ENCODE measurements at regions not wholly inside any gene's neighbourhood (a gene's known extent, or its start where the extent isn't known, plus 50 kb on each side); places are given as distances from the start of the nearest gene placed in this dataset.

DNA sequence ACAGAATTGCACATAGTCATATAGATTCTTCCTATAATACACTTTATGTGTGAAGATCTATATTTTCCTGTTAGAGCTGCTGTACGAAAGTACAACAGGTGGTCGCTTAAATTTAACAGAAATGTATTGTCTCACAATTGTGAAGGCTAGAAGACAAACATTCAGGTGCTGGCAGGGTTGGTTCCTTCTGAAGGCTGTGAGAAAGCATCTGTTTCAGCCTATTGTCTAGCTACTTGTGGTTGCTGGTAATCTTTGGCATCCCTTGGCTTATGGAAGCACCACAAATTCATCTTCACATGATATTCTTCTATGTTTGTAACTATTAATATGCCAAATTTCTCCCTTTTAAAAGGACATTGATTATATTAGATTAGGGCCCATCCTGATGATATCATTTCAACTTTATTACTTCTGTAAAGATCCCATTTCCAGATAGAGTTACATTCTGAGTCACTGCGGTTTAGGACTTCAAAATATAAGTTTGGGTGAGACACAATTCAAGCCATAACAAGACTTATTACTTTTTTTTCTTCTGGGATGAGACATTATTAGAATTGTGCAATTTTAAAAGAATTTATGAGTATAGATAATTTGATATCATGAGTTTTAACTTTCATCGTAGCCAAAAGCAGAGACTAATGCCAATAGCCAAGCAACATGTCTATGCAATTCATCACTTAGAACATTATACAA is 248.1 kb upstream of the BCHE start:
- no peak overlapping the region for H3K4me3 ChIP-seq
- no peak for DNase-seq (ENCODE audit: low spot score)
- intact Hi-C loops (cut with DNase I) = no loop called here
- no peak overlapping the region for H3K27ac ChIP-seq
- H3K27me3 ChIP-seq (replicated peaks; ENCODE audit: insufficient read depth) = no peaks in the 10 kb centered on the region
- H3K4me1 ChIP-seq (replicated peaks) = no peaks in the 10 kb centered on the region
- 48% methylated on average over 4 of the region's 4 CpGs for WGBS
- no peaks in the 10 kb centered on the region for H3K36me3 ChIP-seq
- TF ChIP-seq, protein P1, sequence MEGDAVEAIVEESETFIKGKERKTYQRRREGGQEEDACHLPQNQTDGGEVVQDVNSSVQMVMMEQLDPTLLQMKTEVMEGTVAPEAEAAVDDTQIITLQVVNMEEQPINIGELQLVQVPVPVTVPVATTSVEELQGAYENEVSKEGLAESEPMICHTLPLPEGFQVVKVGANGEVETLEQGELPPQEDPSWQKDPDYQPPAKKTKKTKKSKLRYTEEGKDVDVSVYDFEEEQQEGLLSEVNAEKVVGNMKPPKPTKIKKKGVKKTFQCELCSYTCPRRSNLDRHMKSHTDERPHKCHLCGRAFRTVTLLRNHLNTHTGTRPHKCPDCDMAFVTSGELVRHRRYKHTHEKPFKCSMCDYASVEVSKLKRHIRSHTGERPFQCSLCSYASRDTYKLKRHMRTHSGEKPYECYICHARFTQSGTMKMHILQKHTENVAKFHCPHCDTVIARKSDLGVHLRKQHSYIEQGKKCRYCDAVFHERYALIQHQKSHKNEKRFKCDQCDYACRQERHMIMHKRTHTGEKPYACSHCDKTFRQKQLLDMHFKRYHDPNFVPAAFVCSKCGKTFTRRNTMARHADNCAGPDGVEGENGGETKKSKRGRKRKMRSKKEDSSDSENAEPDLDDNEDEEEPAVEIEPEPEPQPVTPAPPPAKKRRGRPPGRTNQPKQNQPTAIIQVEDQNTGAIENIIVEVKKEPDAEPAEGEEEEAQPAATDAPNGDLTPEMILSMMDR (IDR thresholded peaks at IDR 0.05) = no peak
- no peak for TF ChIP-seq POLR2A (IDR thresholded peaks at IDR 0.05)
- no peak for TF ChIP-seq POLR2AphosphoS5 (IDR thresholded peaks at IDR 0.05)
- no peaks in the 10 kb centered on the region for H3K9me3 ChIP-seq

GRCh38 chr3:166080096-166080495 is 242.9 kb upstream of the BCHE start:
- H3K36me3 ChIP-seq = no peaks in the 10 kb centered on the region
- no peaks in the 10 kb centered on the region for H3K9me3 ChIP-seq
- 88% methylated on average over 2 of the region's 2 CpGs for WGBS
- H3K27ac ChIP-seq = no peak overlapping the region
- DNase-seq (ENCODE audit: low spot score) = no peak
- no peak for TF ChIP-seq POLR2A (IDR thresholded peaks at IDR 0.05)
- TF ChIP-seq, protein P1 (IDR thresholded peaks at IDR 0.05) = no peak
- no peak for TF ChIP-seq POLR2AphosphoS5 (IDR thresholded peaks at IDR 0.05)
- no peaks in the 10 kb centered on the region for H3K4me1 ChIP-seq (replicated peaks)
- H3K27me3 ChIP-seq (replicated peaks; ENCODE audit: insufficient read depth) = no peaks in the 10 kb centered on the region
- intact Hi-C loops (cut with DNase I) = no loop called here
- H3K4me3 ChIP-seq = no peak overlapping the region

DNA sequence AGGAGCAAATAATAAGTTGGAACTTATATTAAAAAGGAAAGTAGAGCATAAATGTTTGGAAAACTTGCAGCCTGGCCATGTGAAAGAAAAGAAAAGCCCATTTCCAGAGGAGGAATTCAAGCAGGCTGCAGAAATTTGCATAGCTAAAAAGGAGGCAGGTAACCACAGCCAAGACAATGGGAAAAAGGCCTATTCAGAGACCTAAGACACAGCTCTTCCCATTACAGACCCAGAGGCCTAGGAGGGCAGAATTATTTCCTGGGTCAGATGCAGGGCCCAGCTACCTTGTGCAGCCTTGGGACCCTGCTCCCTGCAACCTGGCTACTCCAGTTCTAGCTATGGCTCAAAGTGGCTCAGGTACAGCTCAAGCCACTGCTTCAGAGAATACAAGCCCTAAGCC is 234.6 kb upstream of the BCHE start:
- H3K27ac ChIP-seq = no peak overlapping the region
- H3K4me1 ChIP-seq (replicated peaks) = no peaks in the 10 kb centered on the region
- H3K9me3 ChIP-seq = no peaks in the 10 kb centered on the region
- TF ChIP-seq, protein P1 (IDR thresholded peaks at IDR 0.05) = no peak
- TF ChIP-seq POLR2A (IDR thresholded peaks at IDR 0.05) = no peak
- no peak for TF ChIP-seq POLR2AphosphoS5 (IDR thresholded peaks at IDR 0.05)
- no peaks in the 10 kb centered on the region for H3K27me3 ChIP-seq (replicated peaks; ENCODE audit: insufficient read depth)
- H3K4me3 ChIP-seq = no peak overlapping the region
- intact Hi-C loops (cut with DNase I) = no loop called here
- no peaks in the 10 kb centered on the region for H3K36me3 ChIP-seq
- no peak for DNase-seq (ENCODE audit: low spot score)

- Histone ChIP-seq H3K9me3 (no peaks in the 10 kb centered on the region), H3K27me3 (replicated peaks; ENCODE audit: insufficient read depth) (no peaks in the 10 kb centered on the region), H3K36me3 (no peaks in the 10 kb centered on the region), H3K4me3 (no peak overlapping the region), H3K4me1 (replicated peaks) (no peaks in the 10 kb centered on the region), H3K27ac (no peak overlapping the region)
- WGBS = 89% methylated on average over 4 of the region's 4 CpGs
- no peak for DNase-seq (ENCODE audit: low spot score)
- TF ChIP-seq POLR2AphosphoS5 (IDR thresholded peaks at IDR 0.05) (no peak), POLR2A (IDR thresholded peaks at IDR 0.05) (no peak)
- TF ChIP-seq, protein P1 (IDR thresholded peaks at IDR 0.05) = no peak
- intact Hi-C loops (cut with DNase I) = no loop called here
Observed at GRCh38 chr3:166064476-166064875, 227.3 kb upstream of the BCHE start.

DNA sequence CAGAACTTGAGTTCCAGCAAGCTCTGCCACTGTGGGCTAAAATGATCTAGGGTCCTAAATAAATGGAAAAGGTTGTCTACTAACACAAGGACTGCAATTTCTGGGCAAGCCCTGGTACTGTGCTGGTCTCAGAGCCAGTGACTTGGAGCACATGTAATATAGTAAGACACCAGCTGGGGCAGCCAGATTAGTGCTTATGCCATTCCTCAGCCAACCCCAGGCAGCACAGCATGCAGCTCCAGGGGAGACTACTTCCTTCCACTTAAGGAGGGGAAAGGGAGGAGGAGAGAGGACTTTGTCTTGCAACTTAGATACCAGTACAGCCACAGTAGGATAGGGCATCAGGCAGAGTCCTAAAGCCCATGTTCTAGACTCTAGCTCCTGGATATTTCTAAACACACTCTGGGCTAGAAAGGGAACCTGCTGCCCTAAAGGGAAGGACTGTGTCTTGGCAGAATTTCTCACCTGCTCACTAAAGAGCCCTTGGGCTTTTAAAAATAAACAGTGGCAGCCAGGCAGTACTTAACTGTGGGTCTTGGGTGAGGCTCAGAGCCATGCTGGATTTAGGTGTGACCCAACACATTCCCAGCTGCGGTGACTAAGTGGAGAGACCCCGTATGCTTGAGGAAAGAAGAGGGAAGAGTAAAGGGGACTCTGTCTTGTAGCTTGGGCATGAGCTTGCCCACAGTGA is 223.7 kb upstream of the BCHE start:
- Histone ChIP-seq H3K27ac (no peak overlapping the region), H3K36me3 (no peaks in the 10 kb centered on the region), H3K4me1 (replicated peaks) (no peaks in the 10 kb centered on the region), H3K4me3 (no peak overlapping the region), H3K9me3 (no peaks in the 10 kb centered on the region), H3K27me3 (replicated peaks; ENCODE audit: insufficient read depth) (no peaks in the 10 kb centered on the region)
- TF ChIP-seq, protein P1 (IDR thresholded peaks at IDR 0.05) = no peak
- TF ChIP-seq POLR2AphosphoS5 (IDR thresholded peaks at IDR 0.05) (no peak), POLR2A (IDR thresholded peaks at IDR 0.05) (no peak)
- no peak for DNase-seq (ENCODE audit: low spot score)
- intact Hi-C loops (cut with DNase I) = no loop called here
- WGBS = 82% methylated on average over 2 of the region's 2 CpGs

Data from prostate gland (tissue), 2 donors.